Nephron (organoid): ENCODE measurements at regions not wholly inside any gene's neighbourhood (a gene's known extent, or its start where the extent isn't known, plus 50 kb on each side); places are given as distances from the start of the nearest gene placed in this dataset.
A peak's percentile ranks its signal among the peaks of the same experiment; 100 is the strongest.

ENCODE experiments used
- H3K27ac Mint-ChIP-seq, 3 experiments: 2 replicates each; pipeline ENCODE4 v1.8.0; 2020; ENCODE audit warnings: mixed read lengths in 3 of 3, mild to moderate bottlenecking in 2 of 3, moderate library complexity in 1 of 3
- H3K27me3 Mint-ChIP-seq: 2 replicates; pipeline ENCODE4 v1.8.0; 2021; ENCODE audit warnings: low read depth, mild to moderate bottlenecking, moderate library complexity, mixed read lengths
- H3K36me3 Mint-ChIP-seq: 2 replicates; pipeline ENCODE4 v1.8.0; 2020; ENCODE audit warnings: low read depth, mixed read lengths
- H3K4me1 Mint-ChIP-seq: 2 replicates; pipeline ENCODE4 v1.8.0; 2020; ENCODE audit warnings: mixed read lengths
- H3K4me3 Mint-ChIP-seq, 3 experiments: 2 replicates each; pipeline ENCODE4 v1.8.0; 2020; ENCODE audit warnings: mild to moderate bottlenecking in 3 of 3, mixed read lengths in 3 of 3, moderate library complexity in 2 of 3
- H3K9me3 Mint-ChIP-seq: 2 replicates; pipeline ENCODE4 v1.8.0; 2020; ENCODE audit warnings: mixed read lengths
- TF ChIP-seq, protein P1 (sequence below), 3 experiments: fragments of 200-600 bp; sonication (generic); IDR thresholded peaks; one replicate each; pipeline ENCODE4 v1.5.0; 2021; ENCODE audit warnings: antibody characterized with exemption in 3 of 3; ENCODE audit not compliant: unreplicated experiment in 3 of 3

DNA sequence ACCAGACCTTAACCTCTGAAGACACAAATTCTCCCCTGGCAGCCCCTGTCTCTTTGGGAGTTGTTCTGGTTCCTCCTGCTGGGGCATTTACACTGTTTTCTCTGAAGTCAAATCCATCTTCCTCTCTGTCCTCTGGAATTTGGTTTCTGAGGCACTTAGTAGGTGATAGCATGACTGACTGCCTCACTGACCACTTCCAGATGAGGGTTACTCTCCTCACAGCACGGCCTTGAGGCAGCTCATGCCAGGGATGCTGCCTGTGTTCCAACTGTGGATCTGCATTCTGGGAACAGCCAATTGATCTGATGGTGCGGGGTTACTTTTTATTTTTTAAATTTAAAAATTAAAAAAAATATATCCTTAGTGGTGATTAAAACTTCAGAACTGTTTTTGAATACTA, 140.9 kb upstream of the ROPN1 start:
- H3K4me3 Mint-ChIP-seq, result no peak overlapping the region
- TF ChIP-seq, protein P1, sequence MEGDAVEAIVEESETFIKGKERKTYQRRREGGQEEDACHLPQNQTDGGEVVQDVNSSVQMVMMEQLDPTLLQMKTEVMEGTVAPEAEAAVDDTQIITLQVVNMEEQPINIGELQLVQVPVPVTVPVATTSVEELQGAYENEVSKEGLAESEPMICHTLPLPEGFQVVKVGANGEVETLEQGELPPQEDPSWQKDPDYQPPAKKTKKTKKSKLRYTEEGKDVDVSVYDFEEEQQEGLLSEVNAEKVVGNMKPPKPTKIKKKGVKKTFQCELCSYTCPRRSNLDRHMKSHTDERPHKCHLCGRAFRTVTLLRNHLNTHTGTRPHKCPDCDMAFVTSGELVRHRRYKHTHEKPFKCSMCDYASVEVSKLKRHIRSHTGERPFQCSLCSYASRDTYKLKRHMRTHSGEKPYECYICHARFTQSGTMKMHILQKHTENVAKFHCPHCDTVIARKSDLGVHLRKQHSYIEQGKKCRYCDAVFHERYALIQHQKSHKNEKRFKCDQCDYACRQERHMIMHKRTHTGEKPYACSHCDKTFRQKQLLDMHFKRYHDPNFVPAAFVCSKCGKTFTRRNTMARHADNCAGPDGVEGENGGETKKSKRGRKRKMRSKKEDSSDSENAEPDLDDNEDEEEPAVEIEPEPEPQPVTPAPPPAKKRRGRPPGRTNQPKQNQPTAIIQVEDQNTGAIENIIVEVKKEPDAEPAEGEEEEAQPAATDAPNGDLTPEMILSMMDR (IDR thresholded peaks at IDR 0.05; ENCODE audit: unreplicated experiment in 3 of 3), result no peak
- peaks cover 15% of the 10 kb centered on the region for H3K4me1 Mint-ChIP-seq
- no peaks in the 10 kb centered on the region for H3K36me3 Mint-ChIP-seq
- peak overlapping the region in 1 of 3 experiments; percentile 46 for H3K27ac Mint-ChIP-seq
- H3K9me3 Mint-ChIP-seq, result no peaks in the 10 kb centered on the region
- H3K27me3 Mint-ChIP-seq, result no peaks in the 10 kb centered on the region

DNA sequence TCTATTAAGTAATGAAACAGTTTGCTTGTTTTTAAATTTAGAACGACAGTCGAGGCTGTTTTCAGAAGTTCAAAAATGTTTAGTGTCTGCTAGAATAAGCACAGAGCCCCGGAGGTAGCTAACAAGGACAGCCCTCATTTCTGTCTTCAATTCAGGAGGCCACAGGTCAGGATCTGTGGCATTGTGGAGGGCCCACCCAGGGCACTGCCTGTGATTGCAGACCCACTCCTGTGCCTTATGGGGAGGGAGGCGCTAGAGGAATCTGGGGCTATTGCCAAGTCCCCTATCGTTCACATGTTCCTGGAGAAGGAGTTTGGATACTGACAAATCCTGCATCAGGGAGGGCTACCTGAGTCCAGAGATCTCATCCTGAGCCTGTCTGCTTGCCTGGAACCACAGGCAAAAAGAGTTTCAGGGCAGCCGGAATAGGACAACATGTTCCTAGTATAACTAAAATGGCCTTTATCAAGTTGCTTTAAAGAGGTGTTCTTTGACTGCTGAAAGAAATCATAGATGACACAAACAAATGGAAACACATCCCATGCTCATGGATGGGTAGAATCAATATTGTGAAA, 141.5 kb upstream of the ROPN1 start:
- TF ChIP-seq, protein P1 (IDR thresholded peaks at IDR 0.05; ENCODE audit: unreplicated experiment in 3 of 3), result no peak
- H3K4me1 Mint-ChIP-seq, result peaks cover 15% of the 10 kb centered on the region

DNA sequence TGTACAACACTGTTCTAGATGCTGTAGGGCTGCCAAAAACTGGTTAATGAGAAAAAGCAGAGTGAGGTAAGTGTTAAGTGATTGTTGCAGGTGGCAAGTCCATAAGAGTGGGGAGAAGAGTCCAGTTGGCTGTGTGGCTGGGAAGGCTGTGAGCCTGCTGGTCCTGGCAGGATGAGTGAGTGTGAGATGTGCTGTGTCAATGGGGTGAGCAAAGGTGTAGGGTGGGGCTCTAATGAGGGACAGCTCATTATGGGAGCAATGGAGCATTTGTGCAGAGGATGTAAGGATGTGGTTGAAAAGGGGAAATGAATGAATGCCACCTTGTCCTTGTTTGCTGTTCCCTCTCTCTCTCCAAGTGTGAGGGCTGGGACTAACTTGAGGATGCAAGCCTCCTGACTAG, 145.3 kb upstream of the ROPN1 start:
- H3K4me1 Mint-ChIP-seq, result peaks cover 10% of the 10 kb centered on the region
- no peaks in the 10 kb centered on the region for H3K9me3 Mint-ChIP-seq
- H3K4me3 Mint-ChIP-seq, result no peak overlapping the region
- TF ChIP-seq, protein P1 (IDR thresholded peaks at IDR 0.05; ENCODE audit: unreplicated experiment in 3 of 3), result no peak
- no peak overlapping the region for H3K27ac Mint-ChIP-seq
- no peaks in the 10 kb centered on the region for H3K36me3 Mint-ChIP-seq
- peaks cover 3% of the 10 kb centered on the region for H3K27me3 Mint-ChIP-seq

More for the DNA sequence above, 141.5 kb upstream of the ROPN1 start:
- no peaks in the 10 kb centered on the region for H3K9me3 Mint-ChIP-seq
- H3K27me3 Mint-ChIP-seq, result no peaks in the 10 kb centered on the region
- H3K27ac Mint-ChIP-seq, result peak overlapping the region in 1 of 3 experiments; percentile 46
- H3K36me3 Mint-ChIP-seq, result no peaks in the 10 kb centered on the region
- H3K4me3 Mint-ChIP-seq, result no peak overlapping the region

DNA sequence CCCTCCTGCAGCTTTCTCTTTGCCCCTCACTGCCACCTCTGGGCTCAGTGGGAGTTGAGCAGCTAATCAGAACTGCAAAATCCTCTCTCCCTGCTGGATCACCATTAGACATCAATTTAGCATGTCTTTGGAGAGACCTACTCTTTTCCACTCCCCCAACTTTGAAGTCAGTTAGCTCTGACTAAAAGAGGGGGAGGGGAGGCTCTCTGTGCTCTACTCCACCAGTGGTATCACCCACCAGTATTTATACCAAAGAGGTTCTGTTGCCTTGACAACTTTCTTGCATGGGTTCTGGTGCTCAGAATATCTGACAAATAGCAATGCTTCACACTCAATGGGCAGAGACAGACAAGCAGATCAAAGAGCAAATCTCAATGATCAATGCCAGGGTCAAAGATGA, 146.2 kb upstream of the ROPN1 start:
- H3K4me3 Mint-ChIP-seq, result no peak overlapping the region
- no peaks in the 10 kb centered on the region for H3K36me3 Mint-ChIP-seq
- TF ChIP-seq, protein P1 (IDR thresholded peaks at IDR 0.05; ENCODE audit: unreplicated experiment in 3 of 3), result no peak
- peaks cover 3% of the 10 kb centered on the region for H3K4me1 Mint-ChIP-seq
- no peak overlapping the region for H3K27ac Mint-ChIP-seq
- no peaks in the 10 kb centered on the region for H3K9me3 Mint-ChIP-seq
- peaks cover 3% of the 10 kb centered on the region for H3K27me3 Mint-ChIP-seq

DNA sequence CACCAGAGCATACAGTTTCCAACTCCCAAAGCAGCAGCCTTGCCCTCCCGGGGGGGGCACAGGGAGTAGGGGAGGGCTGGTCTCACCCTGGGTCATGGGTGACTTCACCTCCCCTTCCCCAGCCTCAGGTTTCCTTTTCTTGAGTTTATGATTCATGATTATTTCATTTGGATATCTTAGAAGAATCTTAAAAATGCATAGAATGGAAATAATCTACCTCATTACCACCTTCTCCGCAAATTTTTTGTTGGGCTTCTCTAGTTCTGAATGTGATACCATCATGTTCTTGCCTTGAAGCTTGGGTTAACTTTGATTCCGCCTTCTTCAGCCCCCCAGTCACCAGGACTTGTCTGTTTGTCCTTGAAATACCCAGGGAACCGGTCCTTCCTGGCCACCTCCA, 148.8 kb upstream of the ROPN1 start:
- TF ChIP-seq, protein P1 (IDR thresholded peaks at IDR 0.05; ENCODE audit: unreplicated experiment in 3 of 3), result no peak
- Mint-ChIP-seq H3K9me3 (no peaks in the 10 kb centered on the region), H3K4me3 (no peak overlapping the region), H3K36me3 (no peaks in the 10 kb centered on the region), H3K4me1 (peaks cover 15% of the 10 kb centered on the region), H3K27me3 (peaks cover 3% of the 10 kb centered on the region), H3K27ac (no peak overlapping the region)

DNA sequence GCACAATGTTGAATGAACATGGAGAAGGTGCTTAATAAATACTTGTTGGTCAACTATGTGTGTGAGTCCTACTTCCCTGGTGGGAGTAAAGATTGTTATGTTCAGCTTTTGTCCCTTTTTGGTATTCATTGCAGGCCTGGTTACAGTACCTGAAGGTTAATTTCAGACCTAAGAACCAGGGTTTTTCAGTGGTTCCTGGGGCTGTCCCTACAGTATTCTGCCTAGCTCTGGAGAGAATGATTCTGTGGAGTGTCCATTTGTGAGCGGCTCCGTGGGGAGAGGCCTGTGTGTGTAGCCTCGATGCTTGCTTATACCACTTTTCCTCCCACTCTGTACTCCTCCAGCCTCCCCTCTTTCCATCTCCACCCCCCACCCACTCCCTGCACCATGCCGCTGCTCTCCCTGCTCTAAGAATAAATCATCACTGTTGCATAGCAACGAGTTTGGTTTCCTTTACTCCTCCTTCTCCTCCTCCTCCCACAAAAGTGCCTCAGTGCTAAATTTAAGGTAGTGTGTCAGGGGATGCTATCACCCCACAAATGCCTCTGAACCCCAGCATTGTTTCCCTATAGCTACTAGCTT, 150.6 kb upstream of the ROPN1 start:
- H3K9me3 Mint-ChIP-seq, result no peaks in the 10 kb centered on the region
- TF ChIP-seq, protein P1 (IDR thresholded peaks at IDR 0.05; ENCODE audit: unreplicated experiment in 3 of 3), result no peak
- H3K4me1 Mint-ChIP-seq, result peaks cover 23% of the 10 kb centered on the region
- H3K27me3 Mint-ChIP-seq, result peaks cover 3% of the 10 kb centered on the region
- H3K4me3 Mint-ChIP-seq, result no peak overlapping the region
- H3K27ac Mint-ChIP-seq, result no peak overlapping the region
- no peaks in the 10 kb centered on the region for H3K36me3 Mint-ChIP-seq
